Inflammatory macrophage treated with lipopolysaccharide for 1 hour (primary cell): ENCODE measurements at regions not wholly inside any gene's neighbourhood (a gene's known extent, or its start where the extent isn't known, plus 50 kb on each side); places are given as distances from the start of the nearest gene placed in this dataset.

ENCODE experiments used
- DNase-seq, 2 donors: peaks; one replicate each; pipeline ENCODE4 v3.0.0-alpha.2; 2020 to 2022

GRCh38 chr1:222096476-222096772 is 354.5 kb upstream of the DUSP10 start:
- DNase-seq, result no peak

- peak; percentile 28 to 79 for DNase-seq
These were observed 354.0 kb upstream of the DUSP10 start for GRCh38 chr1:222095606-222096475.

DNA sequence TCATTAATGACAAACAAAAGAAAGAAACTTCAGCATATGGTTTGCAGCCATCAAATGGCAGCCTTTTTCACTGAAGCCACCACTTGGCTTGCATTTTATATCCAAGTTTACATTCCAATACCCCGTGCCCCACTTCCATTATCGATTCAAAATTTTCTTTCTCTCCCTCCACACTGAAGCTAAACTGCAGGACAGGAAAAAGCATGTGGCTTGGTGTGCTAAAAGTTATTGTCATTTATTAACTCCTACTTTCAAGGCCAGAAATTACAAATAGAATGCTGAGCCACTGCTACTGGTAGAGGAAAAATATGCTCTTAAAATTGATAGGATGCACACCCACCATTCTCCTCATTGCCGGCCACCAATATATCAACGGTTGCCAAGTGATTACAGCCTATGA is 351.6 kb upstream of the DUSP10 start:
- DNase-seq, result no peak

GRCh38 chr1:222090103-222090502 is 348.2 kb upstream of the DUSP10 start:
- DNase-seq, result no peak

DNA sequence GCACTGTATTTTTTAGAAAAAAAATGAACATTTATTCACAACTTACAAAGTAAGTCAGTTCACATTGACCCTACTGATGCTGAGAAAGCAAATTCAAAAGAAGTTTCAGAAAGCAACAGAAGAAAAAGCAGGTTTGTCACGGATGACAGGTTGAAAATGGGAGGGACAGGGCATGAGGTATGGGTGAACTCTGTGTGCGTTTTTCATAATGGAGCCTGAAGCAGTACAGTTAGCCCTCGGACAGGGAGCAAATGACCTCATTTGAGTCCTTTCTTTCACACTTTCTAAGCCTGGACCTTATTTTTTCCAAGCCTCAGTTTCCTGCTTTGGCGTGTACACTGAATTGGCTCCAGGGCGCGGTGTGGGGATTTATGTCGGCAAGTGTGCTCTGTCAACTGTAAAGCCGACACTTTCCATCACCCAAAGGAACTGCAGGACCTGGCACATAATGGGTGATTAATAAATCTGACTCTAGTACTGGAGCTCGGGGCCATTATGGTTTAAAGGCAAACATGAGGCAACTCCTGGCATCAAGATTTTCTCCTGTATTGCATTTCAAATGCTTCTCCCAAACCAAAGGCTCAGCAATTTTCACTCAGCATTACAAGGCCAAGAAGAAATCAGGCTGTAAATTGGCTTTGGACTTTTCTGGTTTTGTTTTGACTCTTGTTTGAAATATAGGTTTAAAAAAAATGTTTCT is 345.5 kb upstream of the DUSP10 start:
- no peak for DNase-seq

DNA sequence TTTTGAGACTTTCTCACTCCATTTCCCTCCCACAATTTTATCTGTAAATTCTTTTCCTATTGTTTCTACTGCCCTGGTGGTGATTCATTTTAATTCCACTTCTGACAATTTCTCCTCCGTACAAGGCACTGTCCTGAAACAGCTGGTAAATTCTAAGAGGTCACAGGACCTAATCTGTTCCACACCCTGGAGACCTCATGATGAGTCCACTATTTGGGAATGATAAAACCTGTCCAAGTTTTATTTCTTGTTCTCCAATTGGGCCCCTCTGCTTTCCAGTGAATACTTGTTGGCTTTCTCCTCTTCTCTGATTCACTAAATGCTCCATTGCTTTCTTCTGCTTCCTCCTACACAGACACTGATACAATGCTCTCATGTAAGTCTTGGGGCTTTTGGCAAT is 343.1 kb upstream of the DUSP10 start:
- no peak for DNase-seq

DNA sequence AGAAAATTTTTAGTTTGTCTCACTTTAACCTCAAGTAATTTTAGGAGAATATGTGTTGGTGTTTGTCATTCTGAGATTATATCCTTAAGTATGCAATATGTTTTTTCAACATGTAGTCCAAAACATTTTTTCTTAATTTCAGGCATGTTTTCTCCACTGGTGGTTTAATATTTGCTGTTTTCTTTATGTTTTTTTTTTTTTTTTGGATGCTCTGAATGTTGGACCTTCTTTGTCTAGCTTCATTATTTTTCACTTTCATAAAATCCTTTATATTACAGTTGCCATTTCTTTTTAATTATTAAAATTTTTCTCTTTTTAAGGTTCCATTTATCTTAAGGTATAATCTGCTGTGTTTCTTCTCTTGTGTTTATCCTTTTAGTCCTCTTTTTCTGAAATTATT is 342.2 kb upstream of the DUSP10 start:
- no peak for DNase-seq

- DNase-seq, result no peak
These were observed 340.0 kb upstream of the DUSP10 start for GRCh38 chr1:222081859-222082258.

- DNase-seq, result no peak
These were observed 337.7 kb upstream of the DUSP10 start for GRCh38 chr1:222079566-222079965.

DNA sequence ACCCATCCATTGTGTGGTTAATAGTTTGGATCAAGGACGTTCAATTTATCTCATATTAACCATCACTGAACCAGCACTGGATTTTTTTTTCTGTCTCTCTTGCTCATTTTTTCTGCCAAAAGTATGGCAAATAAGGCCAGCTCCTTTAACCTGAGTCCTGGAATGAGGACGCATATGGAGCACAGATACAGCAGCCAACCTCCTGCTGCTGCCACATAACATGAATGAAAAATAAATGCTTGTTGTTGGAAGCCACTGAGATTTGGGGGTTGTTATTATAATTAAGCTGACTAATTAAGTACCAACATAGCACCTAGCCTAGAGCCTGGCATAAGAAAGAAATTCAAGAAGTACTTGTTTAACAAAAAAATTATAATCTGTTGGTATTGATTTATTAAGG is 335.3 kb upstream of the DUSP10 start:
- DNase-seq, result no peak

GRCh38 chr1:222074317-222074716 is 332.4 kb upstream of the DUSP10 start:
- no peak for DNase-seq

- no peak for DNase-seq
These were observed 331.6 kb upstream of the DUSP10 start for GRCh38 chr1:222073307-222073995.

- DNase-seq, result no peak
These were observed 329.5 kb upstream of the DUSP10 start for GRCh38 chr1:222071387-222071786.

- DNase-seq, result no peak
These were observed 327.0 kb upstream of the DUSP10 start for GRCh38 chr1:222068937-222069336.

DNA sequence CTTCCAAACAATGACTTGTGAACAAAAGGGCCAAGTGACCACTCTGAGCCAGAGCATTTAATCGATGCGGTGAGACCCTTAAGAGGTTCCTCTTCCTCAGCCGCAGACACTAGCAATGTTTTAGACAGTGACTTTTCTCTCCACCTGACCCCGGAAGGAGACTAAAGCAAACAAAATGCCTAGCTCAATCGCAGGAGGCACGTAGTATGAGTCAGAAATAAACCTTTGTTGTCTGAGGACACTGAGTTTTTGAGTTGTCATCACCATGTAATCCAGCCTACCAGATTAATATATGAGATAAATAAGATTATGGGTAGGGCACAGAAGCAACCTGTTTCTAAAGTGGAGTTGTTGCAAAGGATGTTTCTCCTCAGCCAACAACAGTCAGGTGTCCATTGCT is 326.2 kb upstream of the DUSP10 start:
- no peak for DNase-seq

DNA sequence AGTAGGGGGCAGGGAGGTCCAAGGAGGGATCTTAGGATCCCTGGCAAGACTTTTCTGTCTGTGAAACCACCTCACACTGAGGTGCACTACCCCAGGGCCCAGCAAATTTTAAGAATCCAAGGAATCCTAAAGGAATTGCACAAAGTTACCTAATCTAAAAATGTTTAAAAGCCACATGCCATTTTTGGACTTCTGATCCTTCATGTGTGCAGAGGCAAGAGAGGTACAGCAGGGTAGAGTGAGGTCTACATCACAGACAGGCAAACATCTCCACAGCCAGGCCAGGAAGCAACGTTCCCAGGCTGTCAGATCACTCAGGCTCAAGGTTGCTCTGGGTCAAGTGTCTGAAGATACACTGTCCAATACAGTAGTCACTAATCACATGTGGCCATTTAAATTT is 324.6 kb upstream of the DUSP10 start:
- no peak for DNase-seq

DNA sequence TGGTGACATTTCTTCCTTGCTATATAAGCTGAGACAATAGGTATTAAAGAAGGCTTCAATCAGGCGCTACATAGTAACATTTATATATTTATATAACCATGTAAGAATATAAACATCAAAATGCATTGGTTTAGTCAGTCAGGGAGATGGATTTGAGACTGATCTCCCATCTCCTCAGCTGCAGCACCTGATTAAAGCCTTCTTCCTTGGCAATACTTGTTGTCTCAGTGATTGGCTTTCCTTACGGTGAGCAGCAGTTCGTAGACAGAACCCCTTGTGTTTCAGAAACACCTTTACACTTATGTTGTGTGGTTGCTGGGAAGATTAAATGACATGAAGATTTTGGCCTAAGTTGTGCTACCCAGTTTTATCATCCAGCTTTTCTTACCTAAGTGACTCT is 323.3 kb upstream of the DUSP10 start:
- DNase-seq, result no peak

GRCh38 chr1:222064388-222065211 is 322.7 kb upstream of the DUSP10 start:
- peak; percentile 18 to 64 for DNase-seq

GRCh38 chr1:222062640-222063039 is 320.8 kb upstream of the DUSP10 start:
- DNase-seq, result no peak

- DNase-seq, result no peak
These were observed 319.9 kb upstream of the DUSP10 start for GRCh38 chr1:222061711-222062359.

- no peak for DNase-seq
These were observed 318.5 kb upstream of the DUSP10 start for GRCh38 chr1:222060210-222060916.

- DNase-seq, result no peak
These were observed 316.4 kb upstream of the DUSP10 start for GRCh38 chr1:222058249-222058648.
